Cerebellar cortex (tissue), 1 donor: ENCODE measurements at regions not wholly inside any gene's neighbourhood (a gene's known extent, or its start where the extent isn't known, plus 50 kb on each side); places are given as distances from the start of the nearest gene placed in this dataset.
"Not testable (repeated sequence)": the region's sequence is repeated elsewhere in the genome, so short reads cannot be mapped to it uniquely, and the experiment has no call there.

Experiments used
- DNase-seq: peaks from one replicate; pipeline ENCODE4 v3.0.0-alpha.2; 2015; ENCODE audit warnings: low spot score

DNA sequence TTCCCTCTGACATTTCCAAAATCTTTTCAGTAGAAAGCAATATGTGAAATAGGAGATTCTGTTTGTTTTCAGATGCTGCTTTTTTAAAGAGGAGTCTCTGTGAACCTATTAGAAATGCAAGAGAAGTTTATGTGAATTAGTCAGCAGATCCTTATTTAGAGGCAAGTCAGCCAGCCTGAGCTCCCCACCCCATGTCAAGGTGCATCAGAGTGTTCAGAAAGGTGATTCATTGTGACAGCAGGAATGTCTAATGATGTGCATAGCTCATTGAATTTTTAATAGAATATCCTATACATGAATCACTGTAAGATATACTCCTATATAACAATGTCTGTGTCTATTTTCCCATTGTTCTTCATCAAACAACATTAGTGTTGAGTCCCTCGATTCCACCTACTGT, 1222.4 kb upstream of the USP15 start:
- no peak for DNase-seq

DNA sequence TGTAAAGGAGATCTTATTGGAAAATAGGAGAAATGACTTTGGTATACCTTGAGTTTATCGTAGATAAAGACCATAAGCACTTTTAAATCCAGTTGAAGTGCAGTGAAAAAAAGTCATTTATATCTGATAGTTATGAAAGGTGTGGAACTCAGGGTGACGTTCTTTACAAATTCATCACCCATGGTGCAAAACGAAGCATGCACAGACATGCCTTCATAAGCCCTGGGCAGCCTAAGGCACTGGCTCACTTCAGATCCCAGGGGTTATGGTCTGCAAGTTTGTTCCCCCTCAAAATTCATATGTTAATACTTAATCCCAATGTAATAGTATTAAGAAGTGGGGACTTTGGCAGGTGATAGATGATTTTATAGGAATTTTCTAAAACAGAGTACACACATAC, 1216.4 kb upstream of the USP15 start:
- DNase-seq: no peak

DNA sequence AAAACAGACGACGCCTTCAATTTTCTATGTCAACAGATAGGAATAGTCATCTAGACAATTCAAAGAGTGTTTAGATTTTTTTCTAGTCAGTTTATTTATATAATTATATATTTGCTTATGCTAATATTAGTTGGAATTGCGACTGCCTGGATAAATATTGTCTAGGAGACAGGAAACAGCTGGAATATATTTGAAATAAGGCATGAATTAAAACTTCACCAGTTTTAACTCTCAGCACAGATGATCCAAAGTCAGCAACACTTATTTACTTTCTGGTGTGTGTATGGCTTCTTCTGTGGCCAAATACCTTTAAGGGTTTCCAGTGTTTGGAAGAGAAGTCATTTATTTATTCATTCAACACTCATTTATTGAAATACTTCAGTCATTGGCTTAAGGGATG, 1215.4 kb upstream of the USP15 start:
- DNase-seq: no peak

DNA sequence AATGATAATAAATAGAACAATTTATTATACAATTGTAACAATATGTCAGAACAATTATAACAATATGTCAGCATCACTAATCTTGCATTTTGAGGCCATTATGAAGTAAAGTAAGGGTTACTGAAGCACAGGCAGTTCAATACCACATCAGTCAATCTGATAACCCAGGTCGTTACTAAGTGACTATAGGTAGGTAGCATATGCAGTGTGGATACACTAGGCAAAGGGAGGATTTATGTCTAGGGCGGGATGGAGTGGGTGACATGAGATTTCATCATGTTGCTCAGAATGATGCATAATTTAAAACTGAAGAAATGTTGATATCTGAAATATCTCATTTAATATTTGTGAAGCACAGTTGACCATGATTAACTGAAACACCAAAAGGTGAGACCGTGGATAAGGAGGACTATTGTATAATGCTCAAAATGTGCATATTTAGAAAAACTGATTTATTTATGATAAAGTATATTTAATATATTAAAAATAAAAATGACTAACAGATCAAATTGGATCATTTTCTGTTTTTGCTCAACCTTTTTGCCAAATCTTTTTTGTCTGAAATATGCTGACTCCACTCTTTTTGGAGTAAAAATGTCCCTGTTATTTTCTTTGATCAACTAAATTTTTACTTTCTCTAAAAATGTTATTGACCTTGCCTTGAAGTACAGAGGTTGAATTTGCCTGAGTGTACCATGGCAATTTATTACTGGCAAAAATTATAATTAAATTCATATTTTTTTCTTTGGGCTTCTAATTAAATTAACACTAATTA, 1189.4 kb upstream of the USP15 start:
- DNase-seq: no peak

DNA sequence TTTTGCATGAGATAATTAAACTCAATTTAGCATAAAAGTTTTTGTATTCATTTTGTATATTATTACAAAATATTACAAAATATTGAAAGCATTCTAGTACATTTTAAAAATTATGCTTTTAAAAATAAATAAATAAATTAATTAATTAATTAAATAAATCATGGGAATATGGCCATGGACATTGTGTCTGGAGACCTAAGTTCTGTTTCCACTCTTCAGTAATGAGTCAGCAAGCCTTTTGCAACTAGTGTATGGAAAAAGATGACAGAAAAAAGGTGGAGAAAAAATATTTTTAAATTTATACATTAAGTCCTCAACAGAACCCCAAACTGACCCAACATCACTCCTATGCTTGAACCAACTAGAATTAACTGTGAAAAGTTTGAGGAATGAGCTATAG, 1187.5 kb upstream of the USP15 start:
- no peak for DNase-seq

DNA sequence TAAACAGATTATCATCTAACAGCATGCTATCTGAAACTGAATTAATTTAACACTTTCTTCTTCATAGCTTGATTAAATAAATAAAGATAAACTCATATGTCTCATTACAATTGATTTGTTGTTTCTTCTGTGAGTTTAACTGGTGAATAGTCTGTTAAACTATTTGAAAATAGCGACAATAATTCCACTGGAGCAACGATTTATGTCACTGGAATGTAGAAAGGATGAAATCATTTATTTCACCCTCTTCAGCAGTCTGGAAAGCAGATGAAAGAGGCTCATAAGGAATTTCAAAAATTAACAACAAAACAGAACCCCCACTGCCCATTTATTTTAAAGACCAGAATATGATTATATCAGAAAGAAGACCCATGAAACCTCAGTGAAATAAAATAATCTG, 1165.1 kb upstream of the USP15 start:
- no peak for DNase-seq

DNA sequence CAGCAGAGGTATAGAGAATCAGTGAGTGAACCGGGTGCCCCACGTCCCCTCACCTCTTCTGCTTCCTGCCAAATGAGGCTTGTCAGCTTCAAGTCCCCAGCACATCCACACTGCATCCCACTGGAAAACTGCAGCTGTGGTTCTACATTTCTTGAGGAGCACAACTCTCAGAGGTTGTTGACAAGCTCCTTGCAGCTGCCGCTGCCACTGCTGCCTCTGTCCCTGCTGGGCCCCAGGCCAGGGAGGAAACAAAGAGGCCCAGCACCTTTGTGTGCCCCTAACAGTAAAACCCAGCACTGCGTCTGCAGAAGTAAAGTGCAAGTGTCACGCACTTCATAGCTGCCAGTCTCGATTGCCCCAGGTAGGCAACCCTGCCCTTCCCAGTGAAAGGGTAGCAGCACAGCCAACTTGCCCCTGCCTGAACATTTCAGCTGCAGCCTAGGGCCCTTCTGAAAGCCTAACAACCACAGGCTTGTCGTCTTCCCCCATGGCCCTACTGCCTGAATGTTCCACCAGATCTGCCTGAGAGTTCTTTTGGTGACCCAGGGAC, 1162.1 kb upstream of the USP15 start:
- DNase-seq: no peak

DNA sequence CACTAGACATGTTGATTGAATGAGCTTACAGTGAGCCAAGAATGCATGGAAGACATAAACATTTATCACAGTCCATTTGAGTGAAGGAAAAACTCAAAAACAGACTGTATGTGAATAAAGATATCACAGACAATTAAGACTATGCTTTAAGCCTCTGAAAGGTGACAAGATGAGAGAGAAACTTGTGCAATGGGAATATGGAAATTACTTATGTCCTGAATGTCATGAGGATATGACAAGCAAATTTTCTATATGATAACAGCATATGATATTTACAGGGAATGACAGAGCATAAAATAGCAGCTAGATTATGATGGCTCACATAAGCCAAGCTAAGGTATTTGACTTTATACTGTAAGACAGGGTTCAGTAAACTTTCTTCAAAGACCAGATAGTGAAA, 1153.1 kb upstream of the USP15 start:
- DNase-seq: no peak

DNA sequence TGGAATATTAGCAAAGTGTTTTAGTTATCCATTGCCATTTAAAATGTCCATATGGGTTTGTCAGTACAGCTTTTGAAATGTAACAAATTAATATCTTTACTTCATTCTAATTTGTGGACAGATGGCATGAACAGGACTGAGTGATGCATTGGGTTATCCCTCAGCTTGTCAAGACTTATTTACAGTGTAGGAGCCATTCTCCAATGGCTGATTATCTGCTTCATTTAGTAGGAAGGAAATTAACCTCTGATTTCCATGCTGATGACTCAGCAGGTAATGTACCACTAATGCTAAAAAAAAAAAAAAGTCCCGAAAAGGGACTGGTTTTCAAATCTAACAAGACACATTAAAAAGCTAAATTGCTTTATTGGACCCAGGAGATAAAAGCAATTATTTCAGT, 1149.0 kb upstream of the USP15 start:
- no peak for DNase-seq

DNA sequence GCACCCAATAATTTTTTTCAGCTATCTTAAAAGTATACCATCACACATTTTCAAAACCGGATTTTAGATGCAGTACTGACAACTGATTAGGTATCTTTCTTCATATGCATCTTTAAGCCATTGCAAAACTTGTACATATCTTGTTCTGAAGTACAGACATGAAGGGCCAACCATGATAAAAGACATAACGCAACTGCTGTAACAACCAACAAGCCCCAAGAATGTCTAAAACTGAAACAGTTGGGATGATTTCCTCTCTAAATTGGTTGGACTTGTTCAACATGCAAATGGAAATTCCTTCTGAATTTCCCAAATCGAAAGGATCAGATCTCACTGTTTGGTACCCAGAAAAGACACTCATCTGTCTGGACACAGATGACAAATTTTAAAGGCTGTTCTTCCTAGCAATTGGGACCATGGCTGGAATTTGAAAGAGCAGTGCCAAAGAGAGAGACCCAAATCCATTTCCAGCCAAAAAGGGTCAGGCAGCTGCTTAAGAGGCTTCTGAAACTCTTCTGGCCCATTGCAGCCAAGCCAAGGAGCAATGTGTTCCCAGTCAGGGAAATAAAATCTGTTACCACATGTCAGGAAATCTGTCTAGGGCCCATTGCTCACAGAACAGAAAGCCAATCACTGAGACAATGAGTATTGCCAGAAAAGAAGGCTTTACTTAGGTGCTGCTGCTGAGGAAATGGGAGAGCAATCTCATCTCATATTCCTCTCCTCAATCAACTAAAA, 1122.4 kb upstream of the USP15 start:
- no peak for DNase-seq

DNA sequence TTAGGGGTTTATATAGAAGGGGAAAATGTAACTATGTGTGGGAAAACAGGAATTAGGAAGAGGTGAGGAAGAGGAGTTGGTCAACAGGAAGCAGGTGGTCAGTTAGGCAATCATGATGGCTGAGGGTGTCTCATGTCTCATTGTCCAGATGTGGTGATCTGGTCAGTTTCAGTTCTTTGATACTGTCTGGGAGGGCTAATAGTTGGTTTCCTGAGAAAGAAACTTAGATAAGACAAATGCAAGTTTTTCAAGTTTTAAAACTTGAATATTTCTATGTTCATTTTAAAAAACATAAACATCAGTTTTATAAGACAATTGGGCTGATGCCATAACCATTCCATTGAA, 1121.8 kb upstream of the USP15 start:
- no peak for DNase-seq

DNA sequence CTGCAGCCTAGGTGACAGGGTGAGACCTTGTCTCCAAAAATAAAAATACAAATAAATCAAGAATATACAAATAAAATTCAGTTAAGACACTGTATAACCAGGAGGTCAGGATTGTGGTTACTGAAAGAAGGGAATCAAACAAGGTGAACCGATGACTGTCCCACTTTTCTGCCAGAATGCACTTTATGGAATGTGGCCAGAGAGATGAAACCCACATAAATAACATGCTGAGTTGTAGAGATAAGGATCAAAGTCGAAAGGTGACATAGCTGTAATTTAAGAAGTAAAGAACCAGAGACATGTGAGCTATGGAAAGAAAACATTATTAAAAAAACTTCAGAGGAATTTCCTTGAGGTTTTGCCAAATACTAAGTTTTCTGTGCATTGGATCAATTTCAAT, 1098.2 kb upstream of the USP15 start:
- DNase-seq: no peak

DNA sequence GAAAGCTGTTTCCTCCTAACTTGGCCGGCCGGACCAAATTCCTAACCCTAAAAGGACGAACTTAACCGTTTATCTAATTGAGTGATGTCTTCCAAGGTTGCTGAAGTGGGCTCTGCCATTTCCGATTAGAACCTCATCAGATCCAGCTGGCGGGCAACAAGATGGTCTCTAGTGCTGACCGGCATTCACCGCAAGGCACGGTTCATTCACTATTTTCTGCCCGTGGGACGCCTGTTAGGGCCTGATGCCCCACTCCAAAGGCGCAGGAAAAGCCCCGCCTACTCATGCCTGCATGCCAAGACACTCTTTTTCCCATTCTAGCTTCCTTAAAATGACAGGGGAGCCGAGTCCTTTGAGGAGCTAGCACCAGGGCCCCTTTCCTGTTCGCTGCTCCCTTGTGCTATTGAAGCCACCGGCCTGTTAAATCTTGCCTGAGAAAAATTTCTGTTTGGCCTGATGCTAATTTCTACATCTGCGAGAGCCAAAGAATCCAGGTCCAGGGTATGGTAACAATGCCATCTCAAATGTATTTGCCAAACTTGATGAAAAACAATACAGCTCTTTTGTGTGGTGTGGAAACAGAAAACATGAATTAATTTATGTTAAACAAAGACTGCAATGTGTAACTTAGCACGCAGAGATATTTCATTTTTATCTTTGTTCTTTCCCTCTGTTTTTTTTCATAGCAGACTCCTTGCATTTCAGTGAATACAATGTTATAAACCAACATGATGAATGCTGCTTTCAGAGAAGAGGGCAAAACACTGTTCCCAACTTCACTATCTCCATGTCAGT, 1071.2 kb upstream of the USP15 start:
- DNase-seq: no peak

DNA sequence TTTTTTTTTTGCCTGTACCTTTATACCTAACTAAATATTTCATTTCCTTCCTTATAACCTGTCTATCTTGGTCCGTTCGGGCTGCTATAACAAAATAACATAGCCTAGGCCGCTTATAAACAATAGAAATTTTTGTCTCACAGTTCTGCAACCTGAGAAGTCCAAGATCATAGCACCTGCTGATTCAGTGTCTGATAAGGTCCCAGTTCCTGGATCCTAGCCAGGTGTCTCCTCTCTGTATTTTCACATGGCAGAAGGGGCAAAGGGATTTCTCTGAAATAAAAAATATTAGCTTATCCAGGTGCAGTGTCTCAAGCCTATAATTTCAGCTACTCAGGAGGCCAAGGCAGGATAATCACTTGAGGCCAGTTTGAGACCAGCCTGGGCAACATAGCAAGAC, 1046.6 kb upstream of the USP15 start:
- no peak for DNase-seq

DNA sequence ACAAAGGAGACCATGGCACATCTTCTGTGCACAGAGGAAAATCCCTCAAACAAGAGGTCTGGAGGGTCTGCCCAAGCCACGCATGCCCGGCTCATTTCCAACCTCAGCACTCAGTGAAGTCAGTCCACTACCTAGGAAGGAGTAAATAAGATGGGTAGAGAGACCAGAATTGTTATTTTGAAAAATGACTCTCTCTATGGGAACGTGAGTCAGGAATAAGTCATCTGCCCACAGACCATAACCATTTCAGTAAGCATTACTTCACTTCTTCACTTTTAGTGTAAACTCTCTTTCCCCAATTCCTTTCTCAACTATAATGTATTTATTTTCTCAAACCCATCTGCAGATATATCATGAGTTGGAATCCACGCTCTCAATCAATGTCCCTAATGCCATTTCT, 1039.9 kb upstream of the USP15 start:
- no peak for DNase-seq

DNA sequence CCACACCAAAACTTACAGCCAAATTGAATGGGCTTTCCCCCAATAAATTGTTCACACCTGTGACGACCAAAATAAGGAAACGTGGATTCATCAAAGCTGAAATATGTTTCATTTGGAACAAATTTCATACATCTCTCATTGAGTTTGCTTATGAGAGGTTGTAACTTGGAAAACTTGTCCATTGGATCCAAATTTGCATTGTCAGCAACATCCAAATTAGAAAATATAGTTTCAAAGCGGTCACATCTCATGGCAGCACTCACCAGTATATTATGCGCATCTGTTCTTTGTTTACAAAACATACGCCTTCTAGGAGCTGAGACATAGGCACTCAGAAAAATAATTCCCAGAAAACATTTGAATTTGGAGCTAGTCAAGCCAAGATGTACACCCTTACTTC, 1028.2 kb upstream of the USP15 start:
- DNase-seq: no peak

DNA sequence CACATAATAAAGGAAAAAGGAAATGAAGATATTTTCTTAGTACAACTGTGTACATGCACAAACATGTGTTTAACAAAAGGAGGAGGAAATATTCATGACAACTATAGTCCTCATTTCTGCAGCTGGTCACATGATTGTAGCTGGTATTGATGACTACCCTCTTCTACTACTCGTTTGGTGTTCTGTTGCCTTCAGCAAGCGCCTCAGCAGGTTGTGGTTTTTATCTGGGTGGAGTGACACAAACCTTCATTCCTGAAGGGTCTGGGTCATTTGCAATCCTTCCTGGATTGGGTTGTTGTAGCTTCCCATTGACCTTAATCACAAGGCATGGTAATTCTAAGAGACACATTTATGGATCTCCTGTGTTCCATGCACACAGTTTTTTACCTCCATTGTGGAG, 1009.9 kb upstream of the USP15 start:
- no peak for DNase-seq

DNA sequence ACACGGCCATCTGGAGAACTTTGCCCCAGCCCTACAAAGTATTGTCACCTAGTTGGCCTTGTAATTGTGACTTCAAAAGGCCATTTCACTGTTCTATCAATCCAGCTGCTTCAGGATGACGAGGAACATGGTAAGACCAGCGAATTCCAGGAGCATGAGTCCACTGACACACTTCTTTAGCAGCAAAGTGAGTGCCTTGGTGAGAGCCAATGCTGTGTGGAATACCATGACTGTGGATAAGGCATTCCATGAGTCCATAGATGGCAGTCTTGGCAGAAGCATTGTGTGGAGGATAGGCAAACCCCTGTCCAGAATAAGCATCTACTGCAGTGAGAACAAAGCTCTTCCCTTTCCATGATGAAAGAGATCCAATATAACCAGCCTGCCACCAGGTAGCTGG, 1009.1 kb upstream of the USP15 start:
- DNase-seq: no peak

DNA sequence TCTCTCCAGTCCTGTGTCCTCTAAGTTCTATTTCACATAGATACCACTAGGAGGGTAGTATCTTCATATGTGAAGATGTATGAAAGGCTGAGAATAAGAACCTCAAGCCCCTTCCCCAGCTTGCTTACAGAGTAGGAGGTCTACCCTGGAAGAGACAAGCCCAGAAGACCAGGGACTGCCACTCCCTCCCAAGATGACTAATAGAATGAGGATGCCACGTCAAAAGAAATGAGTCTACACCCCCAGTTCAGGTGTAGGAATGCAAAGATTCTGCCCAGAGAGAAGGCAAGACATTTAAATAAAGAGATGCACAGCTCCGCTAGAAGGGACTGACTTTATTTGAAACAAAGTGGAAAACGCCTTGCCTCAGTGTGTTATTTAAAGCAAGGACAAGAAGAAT, 1006.0 kb upstream of the USP15 start:
- no peak for DNase-seq

DNA sequence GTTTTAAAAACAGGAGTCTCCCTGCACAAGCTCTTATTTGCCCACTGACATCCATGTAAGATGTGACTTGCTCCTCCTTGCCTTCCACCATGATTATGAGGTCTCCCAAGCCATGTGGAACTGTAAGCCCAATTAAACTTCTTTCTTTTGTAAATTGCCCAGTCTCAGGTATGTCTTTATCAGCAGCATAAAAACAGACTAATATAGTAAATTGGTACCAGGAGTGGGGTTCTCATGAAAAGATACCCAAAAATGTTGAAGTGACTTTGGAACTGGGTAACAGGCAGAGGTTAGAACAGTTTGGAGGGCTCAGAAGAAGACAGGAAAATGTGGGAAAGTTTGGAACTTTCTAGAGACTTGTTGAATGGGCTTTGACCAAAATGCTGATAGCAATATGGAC, 995.9 kb upstream of the USP15 start:
- DNase-seq: not testable (repeated sequence)

DNA sequence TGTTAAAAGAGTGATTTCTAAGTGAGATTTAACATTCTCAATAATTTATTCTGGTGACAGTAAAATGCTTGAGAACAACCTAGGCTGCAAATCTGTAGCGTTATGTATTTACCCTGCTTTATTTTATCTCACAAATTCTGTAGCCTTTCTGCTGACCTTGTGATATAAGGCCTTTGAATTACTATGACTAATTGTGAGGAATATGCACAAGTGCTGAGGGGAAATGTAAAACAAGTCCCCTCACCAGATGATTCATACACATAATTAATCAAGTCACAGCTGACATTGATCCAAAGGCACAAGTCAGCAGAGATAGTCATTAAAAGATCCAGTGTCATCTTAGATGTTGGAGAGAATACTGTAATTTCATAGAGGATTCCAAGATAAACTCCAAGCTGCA, 992.7 kb upstream of the USP15 start:
- no peak for DNase-seq

DNA sequence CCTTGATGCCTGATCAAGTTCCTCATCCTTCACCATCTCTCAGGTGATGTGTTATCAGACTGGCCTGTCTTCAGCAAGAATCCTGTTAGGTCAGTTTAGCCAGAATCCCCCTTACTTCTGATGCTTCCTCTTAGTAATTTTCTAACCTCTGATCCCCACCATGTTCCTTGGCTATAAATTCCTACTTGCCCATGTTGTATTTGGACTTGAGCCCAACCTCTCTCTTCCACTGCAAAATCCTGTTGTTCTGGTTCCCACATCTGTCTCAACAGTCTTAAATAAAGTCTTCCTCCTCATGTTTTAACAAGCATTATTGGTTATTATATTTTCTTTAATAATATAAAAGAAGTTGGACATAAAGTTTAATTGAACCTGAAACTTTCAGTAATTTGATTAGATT, 987.8 kb upstream of the USP15 start:
- no peak for DNase-seq
